GM21717 (cell line): ENCODE measurements at regions not wholly inside any gene's neighbourhood (a gene's known extent, or its start where the extent isn't known, plus 50 kb on each side); places are given as distances from the start of the nearest gene placed in this dataset.

ENCODE experiments used
- ATAC-seq: cut with Tn5 transposase; IDR thresholded peaks from one replicate; pipeline ENCODE4 v1.9.1; 2021; ENCODE audit warnings: mild to moderate bottlenecking, moderate library complexity; ENCODE audit not compliant: unreplicated experiment

DNA sequence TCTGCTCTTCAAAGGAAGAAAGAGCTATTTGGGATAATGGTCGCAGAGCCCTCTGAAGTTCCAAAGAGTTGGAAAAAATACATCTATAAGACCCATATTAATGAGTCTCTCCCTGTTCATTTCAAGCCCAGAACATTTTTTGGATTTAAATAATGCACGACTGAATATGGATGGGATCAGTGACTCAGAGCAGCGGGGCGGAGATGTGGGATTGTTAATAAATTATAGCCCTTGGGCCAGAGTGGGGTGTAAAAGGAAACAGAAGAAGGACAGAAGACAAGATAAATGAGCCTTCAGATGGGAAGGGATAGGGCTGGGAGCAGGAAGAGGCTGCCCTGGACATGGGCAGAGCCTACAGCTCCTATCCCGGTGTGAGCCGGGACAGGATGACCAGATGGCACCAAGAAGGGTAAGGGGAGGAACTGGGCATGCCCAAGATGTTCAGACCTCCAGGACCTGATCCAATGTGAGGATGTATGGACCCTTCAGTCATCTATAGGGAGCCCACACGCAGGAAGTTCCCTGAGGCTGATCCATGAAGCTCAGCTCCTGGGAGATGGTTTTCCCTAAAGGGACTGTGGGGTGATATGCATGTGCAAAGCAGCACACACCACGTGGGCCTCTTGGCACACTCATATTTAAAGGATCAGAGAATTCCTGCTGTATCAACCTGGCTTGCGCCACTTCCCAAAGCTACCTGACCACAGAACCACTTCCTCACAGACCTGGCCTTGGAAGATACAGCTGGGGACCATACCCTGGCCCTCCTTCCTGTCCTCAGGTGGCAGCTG lies 96.1 kb upstream of the PLXNA4 start:
- ATAC-seq = no peak

- ATAC-seq = no peak
These were observed 90.5 kb upstream of the PLXNA4 start for GRCh38 chr7:132666774-132667172.

DNA sequence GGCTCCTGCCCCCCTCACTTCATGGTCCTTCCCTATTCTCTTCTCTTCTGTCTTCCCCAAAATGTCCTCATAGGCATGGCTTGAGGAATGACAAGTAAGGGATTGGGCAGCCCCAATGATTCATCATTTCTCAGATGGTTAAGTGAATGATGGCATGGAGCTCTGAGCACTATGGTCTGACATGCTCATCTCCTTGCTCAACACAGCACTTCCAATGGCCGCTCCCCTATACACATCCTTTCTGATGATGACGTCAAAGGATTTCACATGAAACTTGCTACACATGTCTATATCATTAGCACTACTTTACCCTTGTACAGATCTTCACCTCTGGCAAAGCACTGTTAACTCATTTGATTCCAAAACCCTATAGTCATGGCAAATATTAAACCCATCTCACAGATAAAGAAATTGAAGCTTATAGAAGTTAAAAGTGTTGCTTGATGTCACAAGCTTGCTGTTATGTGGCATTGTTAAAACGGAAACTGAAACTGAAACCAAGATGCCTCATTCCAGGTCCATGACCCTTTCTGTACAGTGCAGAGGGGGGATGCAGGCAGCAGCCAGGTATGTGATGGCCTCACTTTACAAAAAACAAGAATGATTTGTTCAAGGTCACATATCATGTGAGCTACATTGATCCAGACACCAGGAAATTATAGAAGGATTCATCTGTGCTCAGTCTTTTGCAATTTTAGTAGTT lies 90.0 kb upstream of the PLXNA4 start:
- ATAC-seq = no peak

GRCh38 chr7:132656846-132657776 lies 80.8 kb upstream of the PLXNA4 start:
- ATAC-seq = no peak

DNA sequence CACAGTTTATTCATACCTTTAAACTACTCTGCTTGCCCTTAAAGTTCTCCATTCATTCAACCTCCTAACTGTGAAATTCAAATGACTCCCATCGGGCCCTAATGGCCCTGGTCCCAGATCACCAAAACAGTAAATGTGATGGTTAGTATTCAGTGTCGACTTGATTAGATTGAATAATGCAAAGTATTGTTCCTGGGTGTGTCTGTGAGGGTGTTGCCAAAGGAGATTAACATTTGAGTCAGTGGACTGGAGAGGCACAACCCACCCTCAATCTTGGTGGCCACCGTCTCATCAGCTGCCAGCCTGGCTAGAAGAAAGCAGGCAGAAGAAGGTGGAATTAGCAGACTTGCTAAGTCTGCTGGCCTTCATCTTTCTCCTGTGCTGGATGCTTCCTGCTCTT lies 80.1 kb upstream of the PLXNA4 start:
- no peak for ATAC-seq

GRCh38 chr7:132655131-132655727 lies 79.0 kb upstream of the PLXNA4 start:
- ATAC-seq = no peak

- peak; percentile 55 for ATAC-seq
These were observed 77.9 kb upstream of the PLXNA4 start for GRCh38 chr7:132654150-132654549.

GRCh38 chr7:132653366-132653930 lies 77.2 kb upstream of the PLXNA4 start:
- ATAC-seq = no peak

GRCh38 chr7:132652507-132652906 lies 76.2 kb upstream of the PLXNA4 start:
- ATAC-seq = no peak

- no peak for ATAC-seq
These were observed 74.2 kb upstream of the PLXNA4 start for GRCh38 chr7:132650498-132650897.

DNA sequence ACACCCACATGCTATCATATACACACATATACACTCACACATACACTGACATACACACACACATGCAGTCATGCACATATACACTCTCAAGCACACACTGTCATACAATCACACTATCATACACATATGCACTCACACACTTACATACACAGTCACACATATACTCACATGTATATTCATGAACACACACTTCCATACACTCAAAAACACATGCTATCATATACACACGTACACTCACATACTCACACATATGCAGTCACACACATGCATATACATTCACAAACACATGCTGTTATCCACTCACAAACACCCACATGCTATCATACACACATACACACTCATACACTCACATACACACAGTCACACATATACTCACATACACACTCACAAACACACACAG lies 71.0 kb upstream of the PLXNA4 start:
- ATAC-seq = no peak

DNA sequence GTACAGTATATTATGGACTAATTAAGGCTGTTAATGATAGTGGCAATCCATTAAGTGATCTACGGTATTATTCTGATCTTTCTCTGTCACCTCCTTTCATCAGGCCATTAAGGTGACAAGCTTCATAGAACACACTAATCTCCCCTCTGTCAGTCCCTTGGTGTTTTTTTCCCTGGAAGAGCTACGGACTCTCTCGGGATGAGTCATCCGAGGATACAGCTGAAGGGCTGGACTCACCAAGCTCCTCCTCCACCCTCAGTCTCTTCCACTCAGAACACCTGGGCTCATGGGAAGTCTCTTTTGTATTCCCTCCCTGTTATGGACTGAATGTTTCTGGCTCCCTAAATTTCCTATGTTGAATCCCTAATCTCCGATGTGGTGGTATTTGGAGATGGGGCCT lies 69.8 kb upstream of the PLXNA4 start:
- ATAC-seq = no peak

DNA sequence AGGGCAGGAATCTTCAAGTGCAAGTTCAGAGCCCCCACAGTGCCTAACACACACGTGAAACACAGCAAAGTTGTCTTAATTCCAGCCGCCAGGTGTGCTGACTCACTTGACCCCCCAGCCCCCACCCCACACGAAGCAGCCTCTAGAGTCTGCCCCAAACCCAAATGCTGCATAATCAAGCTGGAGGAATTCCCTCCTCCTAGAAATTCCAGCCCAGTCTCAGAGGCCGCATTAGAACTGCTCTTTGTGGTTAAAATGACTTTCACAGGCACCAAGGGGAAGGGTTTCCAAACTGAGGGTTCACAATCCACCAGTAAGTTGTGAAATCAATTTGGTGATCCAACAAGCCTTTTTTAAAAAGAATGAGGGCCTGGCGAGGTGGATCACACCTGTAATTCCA lies 67.0 kb upstream of the PLXNA4 start:
- ATAC-seq = no peak

DNA sequence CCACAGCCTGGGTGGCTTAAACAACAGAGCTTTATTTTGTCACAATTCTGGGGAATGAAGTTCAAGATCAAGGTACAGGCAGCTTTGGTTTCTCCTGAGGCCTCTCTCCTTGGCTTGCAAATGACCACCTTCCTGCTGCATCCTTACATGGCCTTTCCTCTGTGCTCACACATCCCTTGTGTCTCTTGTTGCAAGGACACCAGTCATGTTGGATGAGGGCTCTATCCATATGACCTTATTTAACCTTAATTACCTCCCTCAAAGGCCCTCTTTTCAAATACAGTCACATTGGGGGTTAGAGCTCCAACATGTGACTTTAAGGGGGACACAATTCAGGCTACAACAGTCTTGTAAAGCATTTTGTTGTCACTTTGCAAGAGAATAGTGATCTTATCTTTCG lies 65.0 kb upstream of the PLXNA4 start:
- no peak for ATAC-seq

DNA sequence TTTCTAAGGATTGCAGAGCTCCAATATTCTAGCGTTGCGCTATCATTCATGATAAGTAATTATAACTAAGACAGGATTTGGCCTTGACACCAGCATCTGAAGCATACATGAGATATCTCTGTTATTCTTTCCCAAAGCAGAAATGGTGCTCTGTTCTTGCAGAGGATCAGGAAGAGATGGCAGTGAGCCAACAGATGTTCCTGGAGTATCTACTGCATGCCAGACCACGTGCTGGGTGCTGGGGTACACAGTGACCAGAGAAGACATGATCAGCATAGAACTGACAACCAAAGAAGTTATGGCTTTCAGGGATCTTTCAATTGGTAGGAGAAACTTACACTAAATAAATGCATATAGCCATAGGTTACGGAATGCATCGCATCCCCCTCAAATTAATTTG lies 63.7 kb upstream of the PLXNA4 start:
- no peak for ATAC-seq

- ATAC-seq = no peak
These were observed 61.7 kb upstream of the PLXNA4 start for GRCh38 chr7:132638000-132638399.

- ATAC-seq = no peak
These were observed 60.3 kb upstream of the PLXNA4 start for GRCh38 chr7:132636581-132636980.

GRCh38 chr7:132635127-132635526 lies 58.9 kb upstream of the PLXNA4 start:
- ATAC-seq = no peak

GRCh38 chr7:132630834-132631233 lies 54.6 kb upstream of the PLXNA4 start:
- ATAC-seq = no peak
